Caco-2 (cell line): ENCODE measurements at regions not wholly inside any gene's neighbourhood (a gene's known extent, or its start where the extent isn't known, plus 50 kb on each side); places are given as distances from the start of the nearest gene placed in this dataset.

Experiments
- BruUV-seq: library from RNA; stranded (reverse); fragments of 400-500 nt; replicated peaks from 2 replicates; lab custom pipeline; 2021; lab: Mats Ljungman, UMichigan
- CTCF ChIA-PET: fragments of 300-600 bp; sonication (Branson Sonifier 250); formaldehyde crosslinking; loops from one replicate; lab custom pipeline; 2022; ENCODE audit warnings: antibody characterized with exemption; lab: Charles Lee
- POLR2A ChIA-PET: fragments of 300-600 bp; sonication (Branson Sonifier 250); formaldehyde crosslinking; loops from one replicate; lab custom pipeline; 2022; ENCODE audit warnings: antibody characterized with exemption; lab: Charles Lee
- DNase-seq, 2 experiments: peaks; one replicate each; pipeline versions ENCODE4 v3.0.0 to v3.0.0-alpha.2; 2020 to 2022
- H3K27me3 ChIP-seq: replicated peaks from 2 replicates; pipeline ENCODE4 v1.6.0; 2011; ENCODE audit warnings: low read length; ENCODE audit not compliant: control insufficient read depth, insufficient read depth
- H3K36me3 ChIP-seq: 2 replicates; pipeline ENCODE4 v1.5.1; 2011; ENCODE audit warnings: low read length; ENCODE audit not compliant: control insufficient read depth, insufficient read depth
- H3K4me1 ChIP-seq: fragments of 250-450 bp; sonication (Bioruptor Pico); 2 replicates; pipeline ENCODE4 v1.5.1; 2020; ENCODE audit warnings: mild to moderate bottlenecking
- H3K4me3 ChIP-seq: 2 replicates; pipeline ENCODE4 v1.5.1; 2011; ENCODE audit warnings: low read depth, mild to moderate bottlenecking, control low read depth, low read length
- H3K9me3 ChIP-seq: fragments of 250-450 bp; sonication (Bioruptor Pico); 2 replicates; pipeline ENCODE4 v1.5.1; 2020; ENCODE audit warnings: mild to moderate bottlenecking, moderate library complexity
- H3K27ac Mint-ChIP-seq: one replicate; pipeline ENCODE4 v1.8.0; 2022; ENCODE audit warnings: mixed read lengths; ENCODE audit not compliant: unreplicated experiment
- H3K27me3 Mint-ChIP-seq: one replicate; pipeline ENCODE4 v1.8.0; 2022; ENCODE audit warnings: mixed read lengths; ENCODE audit not compliant: insufficient read depth, unreplicated experiment
- H3K36me3 Mint-ChIP-seq: one replicate; pipeline ENCODE4 v1.8.0; 2022; ENCODE audit warnings: mild to moderate bottlenecking, mixed read lengths; ENCODE audit not compliant: insufficient read depth, unreplicated experiment
- H3K4me1 Mint-ChIP-seq: one replicate; pipeline ENCODE4 v1.8.0; 2022; ENCODE audit warnings: low read depth, mixed read lengths; ENCODE audit not compliant: unreplicated experiment
- H3K4me3 Mint-ChIP-seq: one replicate; pipeline ENCODE4 v1.8.0; 2022; ENCODE audit warnings: mild to moderate bottlenecking, moderate library complexity, mixed read lengths; ENCODE audit not compliant: unreplicated experiment
- H3K9me3 Mint-ChIP-seq: one replicate; pipeline ENCODE4 v1.8.0; 2022; ENCODE audit warnings: mixed read lengths; ENCODE audit not compliant: unreplicated experiment
- CTCF ChIP-seq, 2 experiments: fragments of 200-600 bp in 1 of 2; IDR thresholded peaks; 1 replicate in 1 of 2; 2 replicates in 1 of 2; pipeline versions ENCODE4 v1.5.1 to v1.8.0; 2011 to 2022; ENCODE audit warnings: antibody characterized with exemption in 1 of 2, control low read depth in 1 of 2, inconsistent platforms in 1 of 2, low read depth in 1 of 2, low read length in 1 of 2, mild to moderate bottlenecking in 1 of 2, moderate library complexity in 1 of 2; ENCODE audit not compliant: insufficient read depth in 1 of 2, severe bottlenecking in 1 of 2, unreplicated experiment in 1 of 2
- intact Hi-C: fragments of 100-400 bp; cut with micrococcal nuclease; formaldehyde crosslinking; loops from one replicate; pipeline ENCODE4 v1.10.0; 2022; ENCODE audit not compliant: unreplicated experiment

- POLR2A ChIA-PET = no interaction called here
- CTCF ChIA-PET = no interaction called here
- H3K36me3 ChIP-seq = no peaks in the 10 kb centered on the region
- H3K4me1 ChIP-seq = no peaks in the 10 kb centered on the region
- no peaks in the 10 kb centered on the region for H3K9me3 Mint-ChIP-seq
- no peak for TF ChIP-seq CTCF (IDR thresholded peaks at IDR 0.05; ENCODE audit: insufficient read depth in 1 of 2, low read depth in 1 of 2, low read length in 1 of 2, severe bottlenecking in 1 of 2, unreplicated experiment in 1 of 2)
- no peak overlapping the region for H3K4me3 ChIP-seq
- no peaks in the 10 kb centered on the region for H3K4me1 Mint-ChIP-seq
- H3K9me3 ChIP-seq = no peaks in the 10 kb centered on the region
- no peaks in the 10 kb centered on the region for H3K36me3 Mint-ChIP-seq
- no peak overlapping the region for H3K27ac Mint-ChIP-seq
- intact Hi-C loops = no loop called here
- H3K27me3 ChIP-seq = no peaks in the 10 kb centered on the region
- no peaks in the 10 kb centered on the region for H3K27me3 Mint-ChIP-seq
- H3K4me3 Mint-ChIP-seq = no peak overlapping the region
- no TSS peak for BruUV-seq
- no peak for DNase-seq
Measured at GRCh38 chr4:4803216-4803911, 56.1 kb upstream of the MSX1 start.

DNA sequence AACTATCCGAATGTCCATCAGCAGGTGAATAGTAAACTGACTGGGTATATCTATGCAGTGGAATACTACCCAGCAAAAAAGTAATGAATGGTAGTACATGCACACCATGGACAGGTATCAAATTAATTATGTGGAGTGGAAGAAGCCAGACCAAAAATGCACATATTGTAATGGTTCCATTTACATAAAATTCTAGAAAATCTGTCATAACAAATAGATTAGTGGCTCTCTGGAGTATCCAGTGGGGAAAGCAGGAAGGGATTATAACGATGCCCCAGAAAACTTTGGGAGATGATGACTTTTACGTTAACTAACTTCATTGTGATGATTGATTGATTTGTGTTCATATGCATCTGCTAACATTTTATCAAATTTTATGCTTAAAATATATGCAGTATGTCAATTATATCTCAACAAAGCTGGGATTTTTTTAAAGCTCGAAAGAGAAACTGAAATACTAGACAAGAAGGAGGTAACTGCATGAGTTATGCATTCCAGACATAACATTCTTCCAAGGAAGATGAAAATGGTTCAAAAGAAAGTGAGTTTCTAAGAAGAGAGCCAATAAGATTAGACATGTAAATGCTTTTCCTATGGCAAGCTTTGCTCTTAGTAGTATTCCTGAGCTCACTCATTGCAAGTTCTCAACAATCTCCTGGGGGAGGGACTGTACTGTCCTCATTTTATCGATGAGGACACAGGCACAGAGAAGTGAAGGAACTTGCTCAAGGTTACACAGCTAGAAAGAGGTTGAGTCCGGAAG lies 58.6 kb upstream of the MSX1 start:
- DNase-seq = no peak
- BruUV-seq = no TSS peak
- H3K27me3 Mint-ChIP-seq = no peaks in the 10 kb centered on the region
- no peaks in the 10 kb centered on the region for H3K36me3 Mint-ChIP-seq
- no peak overlapping the region for H3K27ac Mint-ChIP-seq
- Histone ChIP-seq H3K9me3 (no peaks in the 10 kb centered on the region), H3K36me3 (no peaks in the 10 kb centered on the region), H3K4me1 (no peaks in the 10 kb centered on the region), H3K27me3 (no peaks in the 10 kb centered on the region), H3K4me3 (no peak overlapping the region)
- H3K4me1 Mint-ChIP-seq = no peaks in the 10 kb centered on the region
- no peaks in the 10 kb centered on the region for H3K9me3 Mint-ChIP-seq
- no peak for TF ChIP-seq CTCF (IDR thresholded peaks at IDR 0.05; ENCODE audit: insufficient read depth in 1 of 2, low read depth in 1 of 2, low read length in 1 of 2, severe bottlenecking in 1 of 2, unreplicated experiment in 1 of 2)
- H3K4me3 Mint-ChIP-seq = no peak overlapping the region
- intact Hi-C loops = no loop called here
- ChIA-PET CTCF (no interaction called here), POLR2A (no interaction called here)

DNA sequence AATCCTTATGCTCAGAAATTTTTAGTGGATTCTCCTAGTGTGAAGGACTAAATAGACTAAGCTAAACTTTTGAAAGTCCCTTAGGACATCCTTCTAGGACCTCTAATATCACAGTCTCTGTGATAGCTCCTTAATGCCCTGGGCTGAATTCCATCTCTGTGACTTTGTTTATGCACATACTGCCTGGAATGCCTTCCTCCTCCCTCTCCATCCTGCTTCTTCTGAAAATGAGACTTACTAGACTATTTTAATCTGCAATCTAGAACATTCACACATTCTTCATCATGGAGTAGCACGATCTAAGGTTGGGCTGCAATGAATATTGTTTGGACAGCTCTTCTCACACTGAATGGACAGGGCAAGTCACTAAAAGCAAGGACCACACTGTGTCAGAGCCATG lies 65.0 kb upstream of the MSX1 start:
- H3K4me1 Mint-ChIP-seq = no peaks in the 10 kb centered on the region
- H3K27me3 ChIP-seq = no peaks in the 10 kb centered on the region
- peaks cover 4% of the 10 kb centered on the region for H3K27me3 Mint-ChIP-seq
- intact Hi-C loops = no loop called here
- H3K9me3 ChIP-seq = no peaks in the 10 kb centered on the region
- no peak overlapping the region for H3K27ac Mint-ChIP-seq
- H3K36me3 Mint-ChIP-seq = no peaks in the 10 kb centered on the region
- H3K9me3 Mint-ChIP-seq = peaks cover 26% of the 10 kb centered on the region
- no peaks in the 10 kb centered on the region for H3K36me3 ChIP-seq
- ChIA-PET POLR2A (no interaction called here), CTCF (no interaction called here)
- no peak overlapping the region for H3K4me3 Mint-ChIP-seq
- no peak for TF ChIP-seq CTCF (IDR thresholded peaks at IDR 0.05; ENCODE audit: insufficient read depth in 1 of 2, low read depth in 1 of 2, low read length in 1 of 2, severe bottlenecking in 1 of 2, unreplicated experiment in 1 of 2)
- DNase-seq = no peak
- H3K4me1 ChIP-seq = no peaks in the 10 kb centered on the region
- BruUV-seq = no TSS peak
- no peak overlapping the region for H3K4me3 ChIP-seq
